HL-60 (cell line): ENCODE measurements at regions not wholly inside any gene's neighbourhood (a gene's known extent, or its start where the extent isn't known, plus 50 kb on each side); places are given as distances from the start of the nearest gene placed in this dataset.

Experiments
- CTCF ChIP-seq: IDR thresholded peaks from one replicate; pipeline ENCODE4 v1.5.1; 2011; ENCODE audit warnings: low read length, control low read depth, inconsistent platforms; ENCODE audit not compliant: insufficient read depth
- POLR2AphosphoS5 ChIP-seq: IDR thresholded peaks from 2 replicates; pipeline ENCODE4 v1.6.1; 2012; ENCODE audit warnings: low read depth
- TF ChIP-seq, protein P1 (sequence below): IDR thresholded peaks from 2 replicates; pipeline ENCODE4 v1.6.1; 2012; ENCODE audit warnings: low read depth; ENCODE audit not compliant: insufficient replicate concordance

- no peak for TF ChIP-seq CTCF
- TF ChIP-seq POLR2AphosphoS5 = no peak
- TF ChIP-seq, protein P1, sequence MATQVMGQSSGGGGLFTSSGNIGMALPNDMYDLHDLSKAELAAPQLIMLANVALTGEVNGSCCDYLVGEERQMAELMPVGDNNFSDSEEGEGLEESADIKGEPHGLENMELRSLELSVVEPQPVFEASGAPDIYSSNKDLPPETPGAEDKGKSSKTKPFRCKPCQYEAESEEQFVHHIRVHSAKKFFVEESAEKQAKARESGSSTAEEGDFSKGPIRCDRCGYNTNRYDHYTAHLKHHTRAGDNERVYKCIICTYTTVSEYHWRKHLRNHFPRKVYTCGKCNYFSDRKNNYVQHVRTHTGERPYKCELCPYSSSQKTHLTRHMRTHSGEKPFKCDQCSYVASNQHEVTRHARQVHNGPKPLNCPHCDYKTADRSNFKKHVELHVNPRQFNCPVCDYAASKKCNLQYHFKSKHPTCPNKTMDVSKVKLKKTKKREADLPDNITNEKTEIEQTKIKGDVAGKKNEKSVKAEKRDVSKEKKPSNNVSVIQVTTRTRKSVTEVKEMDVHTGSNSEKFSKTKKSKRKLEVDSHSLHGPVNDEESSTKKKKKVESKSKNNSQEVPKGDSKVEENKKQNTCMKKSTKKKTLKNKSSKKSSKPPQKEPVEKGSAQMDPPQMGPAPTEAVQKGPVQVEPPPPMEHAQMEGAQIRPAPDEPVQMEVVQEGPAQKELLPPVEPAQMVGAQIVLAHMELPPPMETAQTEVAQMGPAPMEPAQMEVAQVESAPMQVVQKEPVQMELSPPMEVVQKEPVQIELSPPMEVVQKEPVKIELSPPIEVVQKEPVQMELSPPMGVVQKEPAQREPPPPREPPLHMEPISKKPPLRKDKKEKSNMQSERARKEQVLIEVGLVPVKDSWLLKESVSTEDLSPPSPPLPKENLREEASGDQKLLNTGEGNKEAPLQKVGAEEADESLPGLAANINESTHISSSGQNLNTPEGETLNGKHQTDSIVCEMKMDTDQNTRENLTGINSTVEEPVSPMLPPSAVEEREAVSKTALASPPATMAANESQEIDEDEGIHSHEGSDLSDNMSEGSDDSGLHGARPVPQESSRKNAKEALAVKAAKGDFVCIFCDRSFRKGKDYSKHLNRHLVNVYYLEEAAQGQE = no peak
Observed at GRCh38 chr12:89831310-89832095, 122.9 kb upstream of the ATP2B1 start.
